Posterior vena cava (tissue), 2 donors: ENCODE measurements at regions not wholly inside any gene's neighbourhood (a gene's known extent, or its start where the extent isn't known, plus 50 kb on each side); places are given as distances from the start of the nearest gene placed in this dataset.

Experiments used
- DNase-seq: peaks from one replicate; pipeline ENCODE4 v3.0.0-alpha.2; 2020; ENCODE audit warnings: low spot score
- intact Hi-C, 2 donors: fragments of 100-400 bp; cut with DNase I; formaldehyde crosslinking; loops; one replicate each; pipeline versions ENCODE4 v1.14.1 to v1.14.2; 2022 to 2023
- donor health status: DM: yes; HTN: yes; CAD: no.
- donor health status: DM: yes; HTN: yes; CAD: no.

GRCh38 chr18:55768255-55768654 is 180.3 kb upstream of the TCF4 start:
- intact Hi-C loops = no loop called here
- no peak for DNase-seq

GRCh38 chr18:55764386-55764785 is 176.4 kb upstream of the TCF4 start:
- DNase-seq = no peak

GRCh38 chr18:55763805-55764204 is 175.8 kb upstream of the TCF4 start:
- DNase-seq = no peak

More at GRCh38 chr18:55764386-55764785, 176.4 kb upstream of the TCF4 start:
- intact Hi-C loops = no loop called here

GRCh38 chr18:55763298-55763697 is 175.3 kb upstream of the TCF4 start:
- no peak for DNase-seq
- intact Hi-C loops = no loop called here

More at GRCh38 chr18:55763805-55764204, 175.8 kb upstream of the TCF4 start:
- intact Hi-C loops = no loop called here

- intact Hi-C loops = no loop called here
- no peak for DNase-seq
Measured at GRCh38 chr18:55762424-55762823, 174.4 kb upstream of the TCF4 start.

GRCh38 chr18:55753643-55754263 is 165.8 kb upstream of the TCF4 start:
- intact Hi-C loops = no loop called here
- DNase-seq = no peak

GRCh38 chr18:55751476-55751875 is 163.5 kb upstream of the TCF4 start:
- DNase-seq = no peak
- intact Hi-C loops = no loop called here

GRCh38 chr18:55748227-55748738 is 160.3 kb upstream of the TCF4 start:
- DNase-seq = no peak
- intact Hi-C loops = no loop called here

GRCh38 chr18:55744206-55744605 is 156.2 kb upstream of the TCF4 start:
- intact Hi-C loops = no loop called here
- DNase-seq = no peak

GRCh38 chr18:55743736-55744135 is 155.7 kb upstream of the TCF4 start:
- no peak for DNase-seq
- intact Hi-C loops = no loop called here

- intact Hi-C loops = no loop called here
- no peak for DNase-seq
Measured at GRCh38 chr18:55743133-55743532, 155.1 kb upstream of the TCF4 start.

GRCh38 chr18:55739488-55739887 is 151.5 kb upstream of the TCF4 start:
- intact Hi-C loops = no loop called here
- no peak for DNase-seq

GRCh38 chr18:55738483-55739114 is 150.6 kb upstream of the TCF4 start:
- DNase-seq = no peak

GRCh38 chr18:55737781-55738468 is 149.9 kb upstream of the TCF4 start:
- DNase-seq = no peak
- intact Hi-C loops = no loop called here

More at GRCh38 chr18:55738483-55739114, 150.6 kb upstream of the TCF4 start:
- intact Hi-C loops = no loop called here

GRCh38 chr18:55737266-55737665 is 149.3 kb upstream of the TCF4 start:
- no peak for DNase-seq
- intact Hi-C loops = no loop called here

GRCh38 chr18:55735969-55736368 is 148.0 kb upstream of the TCF4 start:
- intact Hi-C loops = no loop called here
- no peak for DNase-seq

GRCh38 chr18:55735199-55735855 is 147.3 kb upstream of the TCF4 start:
- no peak for DNase-seq
- intact Hi-C loops = no loop called here

GRCh38 chr18:55732227-55733106 is 144.5 kb upstream of the TCF4 start:
- intact Hi-C loops = no loop called here
- DNase-seq = no peak

GRCh38 chr18:55731594-55732042 is 143.6 kb upstream of the TCF4 start:
- DNase-seq = no peak
- intact Hi-C loops = no loop called here
